ENCODE measurements at regions not wholly inside any gene's neighbourhood (a gene's known extent, or its start where the extent isn't known, plus 50 kb on each side); places are given as distances from the start of the nearest gene placed in this dataset.

DNA sequence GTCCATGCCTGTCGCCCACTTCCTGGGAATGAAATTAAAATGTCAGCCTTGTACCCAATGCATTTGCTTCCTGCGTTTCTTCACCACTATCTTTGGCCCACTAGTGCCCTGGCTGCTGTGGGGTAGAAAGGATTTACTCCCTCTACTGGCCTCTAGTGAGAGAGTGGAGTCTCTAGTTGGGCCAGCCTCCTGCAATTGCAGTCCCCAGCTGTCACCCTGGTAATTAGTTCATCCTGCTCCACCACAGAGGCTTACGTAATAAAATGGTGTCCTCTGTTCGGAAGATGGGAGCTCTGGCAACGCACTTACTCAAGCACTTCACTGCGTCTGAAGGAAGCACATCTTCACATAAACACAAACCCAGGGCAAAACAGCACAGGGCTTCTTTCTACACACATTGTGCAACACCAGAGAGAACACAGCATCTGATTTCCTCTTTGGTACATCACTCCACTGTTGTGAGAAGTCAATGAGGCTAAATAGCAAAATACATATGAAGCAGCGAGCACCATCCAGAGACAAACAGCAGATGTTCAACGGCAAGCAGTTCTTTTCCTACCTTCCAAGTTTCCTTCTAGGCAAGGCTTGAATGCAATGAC, 274.6 kb downstream of the LRATD1 start:
- WGBS, 2 experiments (ENCODE audit: extremely low coverage in 1 of 2, insufficient coverage in 1 of 2, insufficient read length in 1 of 2, insufficient replicate concordance in 2 of 2, low coverage in 1 of 2, low lambda C conversion rate in 2 of 2, missing lambda C conversion rate in 1 of 2), result 86% methylated on average over 8 of the region's 8 CpGs; no CpG with 5 or more reads in 1 of the 2 experiments
- CTCF ChIA-PET (ENCODE audit: partially characterized antibody), result interaction anchor here (0.6 to 1.9 kb wide), 10 partner anchors 8 to 669 kb away, joined by 3 to 8 read pairs (median 3); no protein-coding TSS in a partner anchor

More for the DNA sequence above, 274.6 kb downstream of the LRATD1 start:
- no peak overlapping the region for H2BK120ac ChIP-seq (replicated peaks; ENCODE audit: low read depth, low read length)
- no peaks in the 10 kb centered on the region for H3K9me3 ChIP-seq (ENCODE audit: insufficient read depth in 2 of 2, low read depth in 1 of 2, low read length in 1 of 2)
- H4K5ac ChIP-seq (ENCODE audit: insufficient read length, low read depth, low read length), result no peak overlapping the region
- H3K4me1 ChIP-seq (replicated peaks in 1 of 4; ENCODE audit: control insufficient read depth in 3 of 4, insufficient read depth in 4 of 4, low read length in 3 of 4), result peaks cover 0 to 8% (median 3%) of the 10 kb centered on the region in 4 experiments; a peak in 6 of 7 replicates
- no peaks in the 10 kb centered on the region for H4K20me1 ChIP-seq (replicated peaks in 1 of 2; ENCODE audit: control insufficient read depth in 1 of 2, insufficient read depth in 2 of 2, low read length in 2 of 2)
- H3K4me3 ChIP-seq (ENCODE audit: extremely low read depth in 1 of 4, insufficient read depth in 2 of 4, low read depth in 3 of 4, low read length in 4 of 4), result no peak overlapping the region
- no peaks in the 10 kb centered on the region for H3K79me2 ChIP-seq (ENCODE audit: control insufficient read depth in 1 of 2, insufficient read depth in 2 of 2, low read length in 2 of 2)
- no peak overlapping the region for H2AK5ac ChIP-seq (ENCODE audit: low read depth, low read length)
- no peak overlapping the region for H3K14ac ChIP-seq (ENCODE audit: insufficient read length)
- H3K56ac ChIP-seq (replicated peaks; ENCODE audit: insufficient read length, low read depth, low read length), result no peak overlapping the region
- no peak overlapping the region for H2BK15ac ChIP-seq (ENCODE audit: low read length)
- no peak overlapping the region for H4K8ac ChIP-seq (ENCODE audit: extremely low read depth, insufficient read depth, low read length)
- H4K91ac ChIP-seq (replicated peaks; ENCODE audit: insufficient read length, low read length), result peak overlapping the region; percentile 18
- H3K4me2 ChIP-seq (ENCODE audit: insufficient read depth in 1 of 2, low read depth in 2 of 2, low read length in 2 of 2), result no peak overlapping the region
- TF ChIP-seq, protein P1, sequence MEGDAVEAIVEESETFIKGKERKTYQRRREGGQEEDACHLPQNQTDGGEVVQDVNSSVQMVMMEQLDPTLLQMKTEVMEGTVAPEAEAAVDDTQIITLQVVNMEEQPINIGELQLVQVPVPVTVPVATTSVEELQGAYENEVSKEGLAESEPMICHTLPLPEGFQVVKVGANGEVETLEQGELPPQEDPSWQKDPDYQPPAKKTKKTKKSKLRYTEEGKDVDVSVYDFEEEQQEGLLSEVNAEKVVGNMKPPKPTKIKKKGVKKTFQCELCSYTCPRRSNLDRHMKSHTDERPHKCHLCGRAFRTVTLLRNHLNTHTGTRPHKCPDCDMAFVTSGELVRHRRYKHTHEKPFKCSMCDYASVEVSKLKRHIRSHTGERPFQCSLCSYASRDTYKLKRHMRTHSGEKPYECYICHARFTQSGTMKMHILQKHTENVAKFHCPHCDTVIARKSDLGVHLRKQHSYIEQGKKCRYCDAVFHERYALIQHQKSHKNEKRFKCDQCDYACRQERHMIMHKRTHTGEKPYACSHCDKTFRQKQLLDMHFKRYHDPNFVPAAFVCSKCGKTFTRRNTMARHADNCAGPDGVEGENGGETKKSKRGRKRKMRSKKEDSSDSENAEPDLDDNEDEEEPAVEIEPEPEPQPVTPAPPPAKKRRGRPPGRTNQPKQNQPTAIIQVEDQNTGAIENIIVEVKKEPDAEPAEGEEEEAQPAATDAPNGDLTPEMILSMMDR (IDR thresholded peaks at IDR 0.05; ENCODE audit: control extremely low read depth in 1 of 3, insufficient read depth in 1 of 3, low read depth in 1 of 3, low read length in 3 of 3), result peak; percentile 13 to 38 (median 25); a peak in 3 of 4 replicates
- TF ChIP-seq SIRT6 (IDR thresholded peaks at IDR 0.05; ENCODE audit: low read length) (no peak), KDM5A (IDR thresholded peaks at IDR 0.05; ENCODE audit: low read length) (no peak), SP2 (IDR thresholded peaks at IDR 0.05; ENCODE audit: low read length) (no peak), RAD21 (IDR thresholded peaks at IDR 0.05 in 1 of 2, conservative IDR thresholded peaks at IDR 0.05 in 1 of 2; ENCODE audit: low read depth in 2 of 2, low read length in 2 of 2) (peak; percentile 35 to 41), SUZ12 (IDR thresholded peaks at IDR 0.05; ENCODE audit: low read length) (no peak), FOSL1 (IDR thresholded peaks at IDR 0.05; ENCODE audit: insufficient read depth, low read depth, low read length) (no peak), SIN3A (conservative IDR thresholded peaks at IDR 0.05 in 1 of 2, IDR thresholded peaks at IDR 0.05 in 1 of 2; ENCODE audit: low read depth in 1 of 2, low read length in 2 of 2) (no peak)
- H3K27ac ChIP-seq (ENCODE audit: low read depth, low read length), result no peak overlapping the region
- FAIRE-seq, result no peak
- H3K18ac ChIP-seq (ENCODE audit: extremely low read depth, low read length), result no peak overlapping the region
- H2BK5ac ChIP-seq (ENCODE audit: low read depth, low read length), result no peak overlapping the region
- H3K79me1 ChIP-seq (ENCODE audit: low read depth, low read length), result no peaks in the 10 kb centered on the region
- no peak overlapping the region for H3K23ac ChIP-seq (ENCODE audit: insufficient read length)
- H2AFZ ChIP-seq (ENCODE audit: low read length), result peak overlapping the region; percentile 63; the same call in 1 of the 2 replicates
- no peaks in the 10 kb centered on the region for H3K36me3 ChIP-seq (ENCODE audit: control insufficient read depth in 2 of 4, insufficient read depth in 4 of 4, low read length in 3 of 4)
- POLR2A ChIA-PET (ENCODE audit: partially characterized antibody), result no interaction called here
- no peak overlapping the region for H3K9ac ChIP-seq (replicated peaks in 1 of 4; ENCODE audit: extremely low read depth in 1 of 4, low read depth in 3 of 4, low read length in 3 of 4)
- DNase-seq (ENCODE audit: low read depth in 1 of 2, low spot score in 2 of 2), result no peak
- H2BK20ac ChIP-seq (ENCODE audit: low read length), result no peak overlapping the region
- no peaks in the 10 kb centered on the region for H3K23me2 ChIP-seq (ENCODE audit: low read depth, low read length)
- no peaks in the 10 kb centered on the region for H3K27me3 ChIP-seq (replicated peaks in 1 of 4; ENCODE audit: control insufficient read depth in 3 of 4, extremely low read depth in 1 of 4, insufficient read depth in 3 of 4, low read length in 3 of 4)
- 0 out of 2 replicates have a peak overlapping the region, but pooled peaks have one; percentile 11 for H2BK12ac ChIP-seq (ENCODE audit: low read depth, low read length)
- H3K4ac ChIP-seq (replicated peaks; ENCODE audit: insufficient read length, low read depth, low read length), result no peak overlapping the region
